HG03139 (cell line): ENCODE measurements at regions not wholly inside any gene's neighbourhood (a gene's known extent, or its start where the extent isn't known, plus 50 kb on each side); places are given as distances from the start of the nearest gene placed in this dataset.

ENCODE experiments used
- ATAC-seq: cut with Tn5 transposase; IDR thresholded peaks from one replicate; pipeline ENCODE4 v1.9.1; 2021; ENCODE audit not compliant: unreplicated experiment

DNA sequence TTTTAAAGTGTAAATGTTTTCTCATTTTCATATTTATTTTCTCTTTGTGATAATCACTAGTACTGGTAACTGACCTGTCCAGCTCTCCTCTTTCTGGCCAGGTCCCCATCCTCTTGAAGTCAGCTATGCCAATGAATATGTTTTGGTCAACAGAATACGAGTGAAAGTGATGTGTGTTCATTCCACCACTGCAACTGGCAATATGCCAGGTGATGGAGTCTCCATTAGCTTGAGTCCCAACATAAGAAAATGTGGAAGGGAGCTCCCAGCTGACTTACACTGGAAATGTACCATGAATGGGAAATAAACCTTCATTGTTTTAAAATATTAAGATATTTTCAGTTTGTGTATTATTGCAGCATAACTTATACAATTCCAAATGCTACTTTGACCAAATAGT lies 75.8 kb downstream of the CCDC34 start:
- no peak for ATAC-seq

DNA sequence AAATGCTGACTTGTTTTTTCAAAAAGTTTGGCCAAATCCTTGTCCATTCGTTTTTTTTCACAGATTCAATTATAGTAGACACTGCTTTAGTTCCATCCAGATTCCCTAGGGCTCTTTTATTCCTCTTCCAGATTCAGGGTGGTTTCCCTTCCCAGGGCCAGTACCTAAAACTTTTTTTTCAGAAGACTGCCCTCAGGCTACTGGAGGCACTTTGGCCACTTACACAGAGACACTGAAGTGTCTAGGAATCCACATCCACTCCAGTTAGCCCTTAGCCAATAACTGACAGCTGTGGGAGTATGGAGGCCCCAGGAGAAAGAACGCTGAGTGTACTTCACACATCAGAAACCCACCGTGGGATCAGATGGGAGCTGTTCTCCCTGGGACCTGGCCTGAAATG lies 77.3 kb downstream of the CCDC34 start:
- no peak for ATAC-seq

GRCh38 chr11:27282806-27283205 lies 80.2 kb downstream of the CCDC34 start:
- no peak for ATAC-seq

GRCh38 chr11:27281740-27282590 lies 81.0 kb downstream of the CCDC34 start:
- ATAC-seq: no peak

- ATAC-seq: no peak
Measured at GRCh38 chr11:27281276-27281675, 81.7 kb downstream of the CCDC34 start.

- no peak for ATAC-seq
Measured at GRCh38 chr11:27280140-27280539, 82.9 kb downstream of the CCDC34 start.

GRCh38 chr11:27279460-27279859 lies 83.6 kb downstream of the CCDC34 start:
- ATAC-seq: no peak

DNA sequence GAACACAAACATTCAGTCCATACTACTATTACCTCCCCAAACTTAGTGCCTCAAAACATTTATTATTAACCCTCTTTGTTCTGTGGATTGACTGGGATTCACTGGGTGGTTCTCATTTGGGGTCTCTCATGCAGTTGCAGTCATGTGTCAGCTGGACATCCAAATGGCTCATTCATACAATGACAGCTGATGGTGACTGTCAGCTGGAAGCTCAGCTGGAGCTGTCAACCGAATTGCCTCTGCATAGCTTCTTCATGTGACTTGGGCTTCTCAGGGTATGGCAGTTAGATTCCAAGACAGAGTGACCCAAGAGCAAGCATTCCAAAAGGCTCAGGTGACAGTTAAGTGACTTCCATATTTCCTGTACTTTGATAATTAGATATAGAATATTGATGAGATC lies 85.2 kb downstream of the CCDC34 start:
- ATAC-seq: no peak

- no peak for ATAC-seq
Measured at GRCh38 chr11:27276141-27276540, 86.9 kb downstream of the CCDC34 start.

DNA sequence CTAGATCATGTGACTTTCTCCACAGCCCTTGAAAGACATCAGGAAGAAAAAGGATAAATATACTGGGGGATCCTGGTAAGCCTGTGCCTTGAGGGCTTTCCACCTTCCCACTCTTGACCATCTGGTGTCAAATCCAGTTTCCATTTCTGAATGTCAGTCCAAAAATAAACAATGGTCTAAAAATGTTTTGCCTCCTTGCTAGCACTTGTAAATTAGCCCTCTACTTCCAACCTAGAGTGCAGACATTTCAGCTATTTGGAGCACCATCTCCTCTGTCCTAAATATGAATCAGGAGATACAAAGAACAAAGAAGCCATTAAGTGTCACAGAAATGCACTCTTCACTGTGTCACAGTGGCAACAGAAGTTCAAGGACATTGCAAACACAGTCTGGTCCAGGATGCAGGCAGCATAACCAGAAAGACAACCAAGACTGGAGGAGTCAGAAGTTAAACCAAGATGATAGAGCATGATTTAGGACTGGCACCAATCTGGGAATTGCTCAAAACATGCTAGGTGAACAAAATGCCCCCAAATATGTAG lies 88.1 kb downstream of the CCDC34 start:
- ATAC-seq: no peak

DNA sequence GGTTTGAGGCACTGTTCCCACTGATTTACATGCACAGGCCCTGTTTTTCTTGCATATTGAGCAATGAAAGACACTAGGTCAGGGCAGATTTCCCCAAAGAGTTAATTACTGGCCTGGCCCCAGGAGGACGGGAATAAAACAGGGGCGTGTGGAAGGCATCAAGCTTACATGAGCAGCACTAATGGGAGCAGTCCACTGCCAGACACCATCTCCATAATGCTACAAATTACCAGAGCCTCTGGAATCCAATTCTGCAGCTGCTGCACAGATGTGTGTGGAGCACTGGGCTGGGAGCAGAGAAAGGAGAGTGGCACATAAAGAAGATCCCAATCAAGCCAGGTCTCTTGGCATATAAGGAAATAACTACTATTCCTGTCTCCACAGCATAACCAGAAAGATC lies 96.9 kb downstream of the CCDC34 start:
- no peak for ATAC-seq

DNA sequence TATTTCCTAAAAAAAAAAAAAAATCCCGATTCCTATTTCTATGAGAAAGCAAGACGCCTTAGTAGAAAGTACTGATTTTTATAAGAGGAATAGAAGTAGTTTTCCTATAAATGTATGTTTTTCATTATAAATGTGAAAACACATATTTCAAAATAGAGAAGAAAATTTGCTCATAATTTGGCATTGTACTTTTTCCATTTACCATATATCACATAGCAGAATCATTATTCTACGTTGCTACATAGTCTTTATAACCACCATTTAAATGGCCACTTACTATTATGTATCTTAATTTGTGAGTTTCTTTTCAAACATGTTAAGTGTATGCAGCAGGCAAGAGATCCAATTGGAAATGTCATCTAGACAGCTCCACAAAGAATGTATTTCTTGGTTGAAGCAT lies 99.0 kb downstream of the CCDC34 start:
- no peak for ATAC-seq

- ATAC-seq: no peak
Measured at GRCh38 chr11:27263046-27263445, 100.0 kb downstream of the CCDC34 start.

DNA sequence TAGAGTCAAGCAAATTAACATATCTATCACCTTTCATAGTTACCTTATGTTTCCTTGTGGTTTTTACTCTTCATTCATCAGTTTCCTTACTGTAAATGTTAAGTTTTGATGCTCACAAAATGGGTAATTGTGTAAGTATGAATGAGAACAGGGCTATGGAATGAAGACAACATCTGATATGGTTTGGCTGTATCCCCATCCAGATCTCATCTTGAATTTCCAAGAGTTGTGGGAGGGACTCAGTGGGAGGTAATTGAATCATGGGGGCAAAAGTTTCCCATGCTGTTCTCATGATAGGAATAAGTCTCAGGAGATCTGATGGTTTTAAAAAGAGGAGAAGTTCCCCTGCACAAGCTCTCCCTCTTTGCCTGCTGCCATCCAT lies 107.6 kb downstream of the CCDC34 start:
- ATAC-seq: no peak

DNA sequence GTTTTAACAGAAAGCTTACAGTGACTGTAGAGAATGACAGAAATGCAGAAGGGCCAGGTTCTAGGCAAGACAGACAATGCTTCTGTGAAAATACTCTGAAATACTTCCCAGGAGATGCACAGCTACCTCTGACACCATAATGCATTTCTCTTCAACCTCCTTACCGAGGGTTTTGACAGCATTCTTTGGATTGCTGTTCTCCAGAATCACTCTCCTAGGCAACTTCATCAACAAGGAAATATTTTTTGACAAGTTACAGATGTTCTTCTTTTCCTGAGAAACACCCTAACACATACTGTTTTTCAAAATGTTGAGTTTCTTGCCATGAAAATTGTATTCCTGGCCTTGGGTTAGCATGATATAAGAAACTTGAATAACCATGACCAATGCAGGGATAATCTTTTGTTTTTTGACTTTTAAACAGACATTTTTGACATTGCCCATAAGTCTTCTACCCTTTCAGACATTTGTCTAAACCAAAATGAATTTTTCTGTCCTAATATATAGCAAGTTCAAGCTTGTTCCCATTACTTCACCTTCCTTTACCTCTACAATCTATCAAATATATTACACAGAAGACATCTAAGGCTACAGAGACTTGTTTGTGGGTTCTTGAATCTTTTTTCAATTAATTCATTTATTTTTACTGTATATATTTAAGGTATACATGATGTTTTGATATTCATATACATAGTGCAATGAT lies 108.1 kb downstream of the CCDC34 start:
- no peak for ATAC-seq

GRCh38 chr11:27253224-27253623 lies 109.8 kb downstream of the CCDC34 start:
- ATAC-seq: no peak

- no peak for ATAC-seq
Measured at GRCh38 chr11:27250867-27251665, 111.9 kb downstream of the CCDC34 start.

DNA sequence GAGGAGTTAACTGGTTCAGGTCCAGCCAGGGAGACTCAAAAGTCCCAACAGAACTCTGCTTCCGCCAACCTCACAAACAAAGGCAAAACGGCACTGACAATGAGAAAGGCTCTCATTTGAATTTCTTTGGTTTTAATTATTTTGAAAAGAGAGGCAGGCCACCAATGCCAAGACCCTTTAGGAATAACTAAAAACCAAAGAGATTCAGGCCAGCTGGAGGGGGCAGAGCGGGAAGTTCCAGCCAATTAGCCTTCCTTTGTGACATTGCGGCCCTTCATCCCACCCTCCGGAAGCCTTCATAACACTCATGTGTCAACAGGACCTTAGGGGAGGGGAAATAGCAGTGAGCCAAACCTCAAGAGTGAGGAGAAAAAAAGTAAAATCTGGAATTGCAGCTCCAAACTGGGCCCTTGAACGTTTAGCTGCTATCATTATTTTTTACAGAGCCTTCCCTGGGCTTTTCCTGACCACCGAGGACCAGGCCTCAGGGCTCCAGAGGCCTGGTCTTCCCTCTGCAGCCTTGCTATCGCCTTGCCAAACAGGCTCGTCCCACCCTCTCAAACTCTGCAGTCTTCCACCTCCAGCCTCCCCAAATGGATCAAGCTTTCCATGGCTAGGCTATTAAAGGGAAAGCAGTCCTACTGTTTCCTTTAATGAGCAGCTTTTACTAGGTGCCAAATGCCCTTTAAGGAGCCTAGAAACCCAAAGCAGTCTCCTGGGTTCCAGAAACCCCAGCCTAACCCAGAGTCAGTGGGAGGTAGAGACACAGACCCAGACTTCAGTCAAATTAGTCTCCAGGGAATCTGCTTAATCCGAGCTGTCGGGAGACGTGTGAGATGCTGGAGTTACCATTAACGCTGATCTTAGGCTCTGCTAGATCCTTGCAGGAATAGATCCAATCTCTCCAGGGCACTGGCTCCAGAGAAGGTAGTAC lies 114.2 kb downstream of the CCDC34 start:
- ATAC-seq: no peak

DNA sequence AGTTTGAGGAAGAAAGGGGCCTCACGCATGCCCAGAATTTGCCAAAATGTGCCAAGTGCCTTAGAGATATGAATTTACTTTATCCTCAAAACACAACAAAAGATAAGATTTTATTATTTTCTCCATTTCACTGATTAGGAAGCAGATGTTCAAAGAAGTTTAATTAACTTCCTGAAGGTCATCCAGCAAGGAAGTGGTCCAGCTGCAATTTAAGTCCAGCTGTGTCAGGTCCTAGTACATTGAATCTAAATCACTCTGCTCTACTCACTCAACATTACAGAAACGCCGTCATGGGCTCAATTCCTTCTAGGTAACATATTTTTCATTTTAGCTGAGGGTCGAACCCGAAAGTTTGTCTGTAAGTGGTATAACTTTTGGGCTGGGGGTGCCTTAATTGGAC lies 115.4 kb downstream of the CCDC34 start:
- ATAC-seq: no peak

- no peak for ATAC-seq
Measured at GRCh38 chr11:27246925-27247324, 116.1 kb downstream of the CCDC34 start.
